GM23248 (cell line): ENCODE measurements at regions not wholly inside any gene's neighbourhood (a gene's known extent, or its start where the extent isn't known, plus 50 kb on each side); places are given as distances from the start of the nearest gene placed in this dataset.

Experiments used
- DNase-seq: peaks from one replicate; pipeline ENCODE4 v3.0.0-alpha.2; 2015
- H2AFZ ChIP-seq: fragments of 200-600 bp; sonication (generic); 2 replicates; pipeline ENCODE4 v1.6.1; 2016; ENCODE audit warnings: antibody characterized with exemption
- H3F3A ChIP-seq: fragments of 200-600 bp; sonication (generic); 2 replicates; pipeline ENCODE4 v1.6.1; 2016; ENCODE audit warnings: mild to moderate bottlenecking, antibody characterized with exemption, mixed run types; ENCODE audit not compliant: insufficient read depth
- H3K27ac ChIP-seq: fragments of 200-600 bp; sonication (generic); 2 replicates; pipeline ENCODE4 v1.5.1; 2016; ENCODE audit warnings: mild to moderate bottlenecking
- H3K27me3 ChIP-seq: fragments of 200-600 bp; sonication (generic); replicated peaks from 2 replicates; pipeline ENCODE4 v1.6.1; 2016; ENCODE audit warnings: mild to moderate bottlenecking; ENCODE audit not compliant: insufficient read depth
- H3K36me3 ChIP-seq: fragments of 200-600 bp; sonication (generic); 2 replicates; pipeline ENCODE4 v1.6.1; 2016; ENCODE audit warnings: low read depth, mild to moderate bottlenecking
- H3K4me1 ChIP-seq: fragments of 200-600 bp; sonication (generic); 2 replicates; pipeline ENCODE4 v1.6.1; 2016; ENCODE audit warnings: mild to moderate bottlenecking; ENCODE audit not compliant: insufficient read depth
- H3K4me2 ChIP-seq: fragments of 200-600 bp; sonication (generic); one replicate; pipeline ENCODE4 v1.6.1; 2016; ENCODE audit warnings: mild to moderate bottlenecking; ENCODE audit not compliant: unreplicated experiment
- H3K4me3 ChIP-seq: fragments of 200-600 bp; sonication (generic); 2 replicates; pipeline ENCODE4 v1.5.1; 2016; ENCODE audit warnings: mild to moderate bottlenecking
- H3K79me2 ChIP-seq: fragments of 200-600 bp; sonication (generic); 2 replicates; pipeline ENCODE4 v1.6.1; 2016; ENCODE audit warnings: mild to moderate bottlenecking; ENCODE audit not compliant: insufficient read depth
- H3K9ac ChIP-seq: fragments of 200-600 bp; sonication (generic); 2 replicates; pipeline ENCODE4 v1.6.1; 2016; ENCODE audit warnings: mild to moderate bottlenecking
- H3K9me2 ChIP-seq: fragments of 200-600 bp; sonication (generic); 2 replicates; pipeline ENCODE4 v1.6.1; 2016; ENCODE audit warnings: mixed run types, mild to moderate bottlenecking, moderate library complexity; ENCODE audit not compliant: insufficient read depth
- H3K9me3 ChIP-seq: fragments of 200-600 bp; sonication (generic); one replicate; pipeline ENCODE4 v1.6.1; 2017; ENCODE audit warnings: low read depth
- H4K20me1 ChIP-seq: fragments of 200-600 bp; sonication (generic); 2 replicates; pipeline ENCODE4 v1.6.0; 2016; ENCODE audit not compliant: insufficient read depth
- EZH2 ChIP-seq: fragments of 200-600 bp; sonication (generic); IDR thresholded peaks from 2 replicates; pipeline ENCODE4 v1.6.1; 2018; ENCODE audit warnings: antibody characterized with exemption, mild to moderate bottlenecking; ENCODE audit not compliant: insufficient read depth, poor library complexity, severe bottlenecking
- EZH2phosphoT487 ChIP-seq: fragments of 200-600 bp; sonication (generic); IDR thresholded peaks from 2 replicates; pipeline ENCODE4 v1.6.1; 2018; ENCODE audit warnings: antibody characterized with exemption, moderate library complexity, mild to moderate bottlenecking, low read depth; ENCODE audit not compliant: insufficient read depth
- WGBS, 2 experiments: methylation state at CpG; one replicate each; pipeline ENCODE4 v1.1.6; 2015 to 2017; ENCODE audit warnings: low lambda C conversion rate in 2 of 2, low coverage in 1 of 2; ENCODE audit errors: missing lambda C conversion rate in 2 of 2; 5-methylcytosine and 5-hydroxymethylcytosine counted together
- in situ Hi-C: fragments of 300-500 bp; cut with MboI; formaldehyde crosslinking; loops from 2 replicates; pipeline ENCODE4 v1.15.0; 2020

- H3K36me3 ChIP-seq, result no peaks in the 10 kb centered on the region
- H3K27me3 ChIP-seq, result no peaks in the 10 kb centered on the region
- H3K27ac ChIP-seq, result no peak overlapping the region
- no peak overlapping the region for H3K4me2 ChIP-seq
- H3K9me3 ChIP-seq, result no peaks in the 10 kb centered on the region
- DNase-seq, result no peak
- in situ Hi-C loops, result no loop called here
- WGBS, 2 experiments, result 25 to 33% methylated on average over 5 of the region's 5 CpGs
- H2AFZ ChIP-seq, result no peak overlapping the region
- no peak overlapping the region for H3K9ac ChIP-seq
- H3K4me3 ChIP-seq, result no peak overlapping the region
- no peaks in the 10 kb centered on the region for H4K20me1 ChIP-seq
- no peaks in the 10 kb centered on the region for H3F3A ChIP-seq
- H3K9me2 ChIP-seq, result no peaks in the 10 kb centered on the region
- H3K4me1 ChIP-seq, result no peaks in the 10 kb centered on the region
- no peaks in the 10 kb centered on the region for H3K79me2 ChIP-seq
- TF ChIP-seq EZH2phosphoT487, result no peak
- TF ChIP-seq EZH2, result no peak
These were observed 128.6 kb downstream of the IRX2 start for GRCh38 chr5:2622866-2623265.

GRCh38 chr5:2621631-2622030 is 129.8 kb downstream of the IRX2 start:
- in situ Hi-C loops, result no loop called here
- H3F3A ChIP-seq, result no peaks in the 10 kb centered on the region
- H3K9me2 ChIP-seq, result no peaks in the 10 kb centered on the region
- 39 to 44% methylated on average over 8 of the region's 8 CpGs for WGBS, 2 experiments
- H4K20me1 ChIP-seq, result no peaks in the 10 kb centered on the region
- no peaks in the 10 kb centered on the region for H3K36me3 ChIP-seq
- DNase-seq, result no peak
- H3K4me3 ChIP-seq, result no peak overlapping the region
- H3K4me2 ChIP-seq, result no peak overlapping the region
- H3K9ac ChIP-seq, result no peak overlapping the region
- no peak overlapping the region for H3K27ac ChIP-seq
- no peaks in the 10 kb centered on the region for H3K9me3 ChIP-seq
- no peak for TF ChIP-seq EZH2phosphoT487
- TF ChIP-seq EZH2, result no peak
- H2AFZ ChIP-seq, result no peak overlapping the region
- no peaks in the 10 kb centered on the region for H3K4me1 ChIP-seq
- H3K27me3 ChIP-seq, result no peaks in the 10 kb centered on the region
- H3K79me2 ChIP-seq, result no peaks in the 10 kb centered on the region

GRCh38 chr5:2619216-2619615 is 132.3 kb downstream of the IRX2 start:
- H3K9ac ChIP-seq, result no peak overlapping the region

GRCh38 chr5:2617461-2617860 is 134.0 kb downstream of the IRX2 start:
- no peak overlapping the region for H3K4me2 ChIP-seq
- no peak overlapping the region for H2AFZ ChIP-seq
- no peaks in the 10 kb centered on the region for H4K20me1 ChIP-seq
- no peak overlapping the region for H3K4me3 ChIP-seq
- TF ChIP-seq EZH2 (no peak), EZH2phosphoT487 (no peak)
- no peak overlapping the region for H3K9ac ChIP-seq
- no peaks in the 10 kb centered on the region for H3F3A ChIP-seq
- no peaks in the 10 kb centered on the region for H3K79me2 ChIP-seq
- WGBS, 2 experiments, result 29 to 31% methylated on average over 5 of the region's 5 CpGs
- no peaks in the 10 kb centered on the region for H3K9me2 ChIP-seq
- in situ Hi-C loops, result no loop called here
- H3K9me3 ChIP-seq, result no peaks in the 10 kb centered on the region
- no peaks in the 10 kb centered on the region for H3K36me3 ChIP-seq
- H3K27ac ChIP-seq, result no peak overlapping the region
- no peaks in the 10 kb centered on the region for H3K4me1 ChIP-seq
- DNase-seq, result no peak
- H3K27me3 ChIP-seq, result no peaks in the 10 kb centered on the region

More at GRCh38 chr5:2619216-2619615, 132.3 kb downstream of the IRX2 start:
- Histone ChIP-seq H3K4me2 (no peak overlapping the region), H3K79me2 (no peaks in the 10 kb centered on the region), H3K27me3 (no peaks in the 10 kb centered on the region), H3K9me2 (no peaks in the 10 kb centered on the region), H3K27ac (no peak overlapping the region), H2AFZ (no peak overlapping the region), H3F3A (no peaks in the 10 kb centered on the region), H4K20me1 (no peaks in the 10 kb centered on the region), H3K4me3 (no peak overlapping the region), H3K9me3 (no peaks in the 10 kb centered on the region), H3K4me1 (no peaks in the 10 kb centered on the region), H3K36me3 (no peaks in the 10 kb centered on the region)
- in situ Hi-C loops, result no loop called here
- DNase-seq, result no peak
- TF ChIP-seq EZH2, result no peak
- TF ChIP-seq EZH2phosphoT487, result no peak
- 30 to 37% methylated on average over 6 of the region's 6 CpGs for WGBS, 2 experiments

GRCh38 chr5:2615917-2616316 is 135.6 kb downstream of the IRX2 start:
- no peaks in the 10 kb centered on the region for H3K36me3 ChIP-seq
- WGBS, 2 experiments, result 22% methylated on average over 4 of the region's 4 CpGs
- H3K9ac ChIP-seq, result no peak overlapping the region

More at GRCh38 chr5:2615917-2616316, 135.6 kb downstream of the IRX2 start:
- H3K9me3 ChIP-seq, result no peaks in the 10 kb centered on the region
- DNase-seq, result no peak
- TF ChIP-seq EZH2phosphoT487 (no peak), EZH2 (no peak)
- H4K20me1 ChIP-seq, result no peaks in the 10 kb centered on the region
- H3K27me3 ChIP-seq, result no peaks in the 10 kb centered on the region
- H2AFZ ChIP-seq, result no peak overlapping the region
- H3K9me2 ChIP-seq, result no peaks in the 10 kb centered on the region
- H3K4me3 ChIP-seq, result no peak overlapping the region
- H3K4me1 ChIP-seq, result no peaks in the 10 kb centered on the region
- H3K27ac ChIP-seq, result no peak overlapping the region
- no peaks in the 10 kb centered on the region for H3F3A ChIP-seq
- no peaks in the 10 kb centered on the region for H3K79me2 ChIP-seq
- in situ Hi-C loops, result no loop called here
- no peak overlapping the region for H3K4me2 ChIP-seq
